ENCODE measurements at regions not wholly inside any gene's neighbourhood (a gene's known extent, or its start where the extent isn't known, plus 50 kb on each side); places are given as distances from the start of the nearest gene placed in this dataset.

DNA sequence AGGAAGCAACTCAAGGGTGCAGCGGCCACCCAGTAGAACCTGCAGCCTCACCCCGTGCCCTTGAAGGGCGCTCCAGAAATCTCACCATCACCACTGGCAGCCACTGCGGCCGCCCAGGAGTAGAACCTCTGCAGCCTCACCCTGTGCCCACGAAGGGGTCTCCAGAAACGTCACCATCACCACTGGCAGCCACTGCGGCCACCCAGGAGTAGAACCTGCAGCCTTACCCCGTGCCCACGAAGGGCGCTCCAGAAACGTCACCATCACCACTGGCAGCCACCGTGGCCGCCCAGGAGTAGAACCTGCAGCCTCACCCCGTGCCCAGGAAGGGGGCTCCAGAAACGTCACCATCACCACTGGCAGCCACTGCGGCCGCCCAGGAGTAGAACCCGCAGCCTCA is 336.0 kb downstream of the TEX29 start:
- no peak overlapping the region for H3K9ac ChIP-seq
- H3K4me1 ChIP-seq: no peaks in the 10 kb centered on the region
- H3K36me3 ChIP-seq (ENCODE audit: control insufficient read depth, insufficient read depth, low read length): no peaks in the 10 kb centered on the region
- TF ChIP-seq CTCF (IDR thresholded peaks at IDR 0.05): no peak
- no peak overlapping the region for H3K4me3 ChIP-seq (ENCODE audit: low read depth, low read length)
- H3K9me3 ChIP-seq (ENCODE audit: control insufficient read depth, low read length): no peaks in the 10 kb centered on the region
- H3K79me2 ChIP-seq: no peaks in the 10 kb centered on the region
- no peak overlapping the region for H2AFZ ChIP-seq
- no peak overlapping the region for H3K4me2 ChIP-seq (ENCODE audit: low read length)
- H3K27ac ChIP-seq: no peak overlapping the region
- H3K27me3 ChIP-seq (ENCODE audit: control insufficient read depth, insufficient read depth, low read length): peaks cover 7% of the 10 kb centered on the region

- no peak overlapping the region for H3K27ac ChIP-seq
- H3K79me2 ChIP-seq: no peaks in the 10 kb centered on the region
- no peak for TF ChIP-seq CTCF (IDR thresholded peaks at IDR 0.05)
- H3K9me3 ChIP-seq (ENCODE audit: control insufficient read depth, low read length): no peaks in the 10 kb centered on the region
- peaks cover 7% of the 10 kb centered on the region for H3K27me3 ChIP-seq (ENCODE audit: control insufficient read depth, insufficient read depth, low read length)
- no peak overlapping the region for H3K9ac ChIP-seq
- no peak overlapping the region for H3K4me3 ChIP-seq (ENCODE audit: low read depth, low read length)
- H2AFZ ChIP-seq: no peak overlapping the region
- no peaks in the 10 kb centered on the region for H3K36me3 ChIP-seq (ENCODE audit: control insufficient read depth, insufficient read depth, low read length)
- H3K4me1 ChIP-seq: no peaks in the 10 kb centered on the region
- no peak overlapping the region for H3K4me2 ChIP-seq (ENCODE audit: low read length)
Measured at GRCh38 chr13:111657013-111657412, 336.6 kb downstream of the TEX29 start.

- Histone ChIP-seq H3K9ac (no peak overlapping the region), H3K36me3 (ENCODE audit: control insufficient read depth, insufficient read depth, low read length) (no peaks in the 10 kb centered on the region), H3K4me3 (ENCODE audit: low read depth, low read length) (no peak overlapping the region), H3K4me1 (no peaks in the 10 kb centered on the region), H2AFZ (no peak overlapping the region), H3K27me3 (ENCODE audit: control insufficient read depth, insufficient read depth, low read length) (peaks cover 7% of the 10 kb centered on the region), H3K79me2 (no peaks in the 10 kb centered on the region), H3K9me3 (ENCODE audit: control insufficient read depth, low read length) (no peaks in the 10 kb centered on the region), H3K4me2 (ENCODE audit: low read length) (no peak overlapping the region), H3K27ac (no peak overlapping the region)
- no peak for TF ChIP-seq CTCF (IDR thresholded peaks at IDR 0.05)
Measured at GRCh38 chr13:111658145-111659100, 338.0 kb downstream of the TEX29 start.

DNA sequence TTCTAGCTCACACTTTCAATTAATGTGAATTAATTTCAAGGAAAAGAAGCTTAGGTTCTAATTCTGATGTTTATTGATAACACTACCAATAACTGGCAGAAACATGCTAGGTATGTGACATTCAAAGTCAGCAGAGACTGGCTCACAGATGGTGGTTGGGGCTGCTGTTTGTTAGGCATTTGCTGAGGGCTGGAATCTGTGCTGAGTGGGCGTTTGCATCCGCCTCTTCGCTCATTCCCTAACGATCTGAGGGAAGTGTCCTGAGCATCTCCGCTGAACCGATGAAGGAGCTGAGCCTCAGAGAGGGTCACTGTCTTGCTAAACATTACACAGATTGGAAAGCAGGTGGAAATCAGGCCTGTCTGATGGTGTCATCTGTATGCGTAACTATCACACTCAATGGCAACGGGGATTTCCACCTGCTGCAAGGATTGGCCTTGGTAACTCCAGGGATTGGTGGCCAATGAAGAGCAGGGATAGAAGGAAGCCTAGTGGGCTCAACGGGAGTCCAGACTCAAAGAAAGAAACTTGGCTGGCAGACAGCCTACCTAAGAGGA is 338.9 kb downstream of the TEX29 start:
- Histone ChIP-seq H3K4me2 (ENCODE audit: low read length) (no peak overlapping the region), H3K27ac (no peak overlapping the region), H3K4me3 (ENCODE audit: low read depth, low read length) (no peak overlapping the region), H2AFZ (no peak overlapping the region), H3K4me1 (no peaks in the 10 kb centered on the region), H3K79me2 (no peaks in the 10 kb centered on the region), H3K9ac (no peak overlapping the region), H3K9me3 (ENCODE audit: control insufficient read depth, low read length) (no peaks in the 10 kb centered on the region), H3K36me3 (ENCODE audit: control insufficient read depth, insufficient read depth, low read length) (no peaks in the 10 kb centered on the region), H3K27me3 (ENCODE audit: control insufficient read depth, insufficient read depth, low read length) (peaks cover 7% of the 10 kb centered on the region)
- no peak for TF ChIP-seq CTCF (IDR thresholded peaks at IDR 0.05)
